GM12891 (cell line): ENCODE measurements at regions not wholly inside any gene's neighbourhood (a gene's known extent, or its start where the extent isn't known, plus 50 kb on each side); places are given as distances from the start of the nearest gene placed in this dataset.

ENCODE experiments used
- PAX5 ChIP-seq: IDR thresholded peaks from 2 replicates; pipeline ENCODE4 v1.6.1; 2011; ENCODE audit warnings: low read length, moderate library complexity, mild to moderate bottlenecking; ENCODE audit not compliant: insufficient read depth, severe bottlenecking
- POLR2A ChIP-seq: IDR thresholded peaks from 2 replicates; pipeline ENCODE4 v1.6.1; 2011; ENCODE audit warnings: low read depth, low read length, control low read depth
- POLR2AphosphoS5 ChIP-seq: IDR thresholded peaks from 2 replicates; pipeline ENCODE4 v1.6.1; 2011; ENCODE audit warnings: low read depth, low read length, control low read depth
- SPI1 ChIP-seq: IDR thresholded peaks from 2 replicates; pipeline ENCODE4 v1.6.1; 2011; ENCODE audit warnings: low read depth, low read length, control low read depth
- TAF1 ChIP-seq: IDR thresholded peaks from 2 replicates; pipeline ENCODE4 v1.6.1; 2011; ENCODE audit warnings: low read depth, low read length, control low read depth

DNA sequence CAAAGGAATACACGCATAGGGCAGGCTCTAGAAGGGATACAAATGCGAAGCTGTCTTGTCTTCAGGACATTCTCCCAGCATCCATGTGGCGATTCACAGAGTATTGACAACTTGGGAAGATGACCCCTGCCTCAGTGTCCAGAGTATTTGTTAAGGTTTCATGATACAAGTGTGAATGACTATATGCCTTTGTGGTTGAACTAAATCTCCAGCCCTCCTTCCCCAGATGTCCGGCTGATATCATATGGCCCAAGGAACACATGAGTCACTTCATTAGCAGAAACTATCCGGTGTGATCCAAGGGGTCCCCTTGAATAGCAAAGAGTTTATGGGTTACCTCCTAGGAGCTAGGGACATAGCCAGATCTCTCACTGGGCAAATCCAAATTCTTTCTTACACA is 151.0 kb downstream of the INSIG2 start:
- TF ChIP-seq POLR2A, result no peak
- no peak for TF ChIP-seq PAX5
- TF ChIP-seq TAF1, result no peak
- TF ChIP-seq POLR2AphosphoS5, result no peak
- TF ChIP-seq SPI1, result no peak
